IMR-90 (cell line): ENCODE measurements at regions not wholly inside any gene's neighbourhood (a gene's known extent, or its start where the extent isn't known, plus 50 kb on each side); places are given as distances from the start of the nearest gene placed in this dataset.

ENCODE experiments used
- ATAC-seq: fragments of 200-7000 bp; cut with Tn5 transposase; 2 replicates; pipeline ENCODE4 v1.9.1; 2020; ENCODE audit warnings: low read depth, mild to moderate bottlenecking, moderate library complexity
- BruUV-seq: library from RNA; stranded (reverse); fragments of 400-500 nt; replicated peaks from 2 replicates; lab custom pipeline; 2021; lab: Mats Ljungman, UMichigan
- CTCF ChIA-PET: fragments of 300-600 bp; formaldehyde crosslinking; extraction: SDS; loops from one replicate; lab custom pipeline; 2021; ENCODE audit warnings: antibody characterized with exemption; lab: Yijun Ruan, JAX
- POLR2A ChIA-PET: fragments of 300-600 bp; sonication (Branson Sonifier 250); formaldehyde crosslinking; loops from one replicate; lab custom pipeline; 2022; ENCODE audit warnings: antibody characterized with exemption; ENCODE audit not compliant: unreplicated experiment; lab: Charles Lee
- DNase-seq: peaks from one replicate; pipeline ENCODE4 v3.0.0; 2013
- H2AFZ ChIP-seq: replicated peaks from 2 replicates; pipeline ENCODE3; 2013; ENCODE audit warnings: low read length, mild to moderate bottlenecking; ENCODE audit not compliant: poor library complexity
- H2AK5ac ChIP-seq: 2 replicates; pipeline ENCODE4 v1.6.1; 2013; ENCODE audit warnings: low read depth, low read length, inconsistent platforms
- H2AK9ac ChIP-seq: replicated peaks from 2 replicates; pipeline ENCODE3; 2013; ENCODE audit warnings: mild to moderate bottlenecking, low read depth, low read length, moderate library complexity; ENCODE audit not compliant: poor library complexity
- H2BK120ac ChIP-seq: 2 replicates; pipeline ENCODE4 v1.6.1; 2013; ENCODE audit warnings: low read depth, low read length, inconsistent platforms
- H2BK15ac ChIP-seq: 3 replicates; pipeline ENCODE4 v1.6.1; 2013; ENCODE audit warnings: low read depth, low read length, inconsistent platforms
- H2BK20ac ChIP-seq: 2 replicates; pipeline ENCODE4 v1.6.1; 2013; ENCODE audit warnings: low read depth, mild to moderate bottlenecking, inconsistent platforms, low read length, moderate library complexity
- H2BK5ac ChIP-seq: 2 replicates; pipeline ENCODE4 v1.6.1; 2013; ENCODE audit warnings: mild to moderate bottlenecking, low read depth, low read length, inconsistent platforms; ENCODE audit not compliant: poor library complexity, severe bottlenecking
- H3K14ac ChIP-seq: replicated peaks from 2 replicates; pipeline ENCODE4 v1.6.1; 2013; ENCODE audit warnings: low read depth, low read length, inconsistent platforms
- H3K18ac ChIP-seq: 2 replicates; pipeline ENCODE4 v1.6.1; 2013; ENCODE audit warnings: low read depth, low read length, control low read depth
- H3K23ac ChIP-seq: 2 replicates; pipeline ENCODE4 v1.6.1; 2013; ENCODE audit warnings: low read depth, low read length, inconsistent platforms
- H3K27ac ChIP-seq: 2 replicates; pipeline ENCODE4 v1.5.1; 2013; ENCODE audit warnings: mild to moderate bottlenecking, control low read depth, low read length; ENCODE audit not compliant: insufficient read depth
- H3K27me3 ChIP-seq: 2 replicates; pipeline ENCODE4 v1.6.1; 2013; ENCODE audit warnings: low read length; ENCODE audit not compliant: control insufficient read depth, insufficient read depth
- H3K36me3 ChIP-seq: 2 replicates; pipeline ENCODE4 v1.6.1; 2013; ENCODE audit warnings: low read length, mixed read lengths; ENCODE audit not compliant: control insufficient read depth, insufficient read depth
- H3K4ac ChIP-seq: 2 replicates; pipeline ENCODE4 v1.6.1; 2013; ENCODE audit warnings: low read depth, low read length, inconsistent platforms
- H3K4me1 ChIP-seq: 2 replicates; pipeline ENCODE4 v1.6.1; 2013; ENCODE audit warnings: low read length, mixed read lengths; ENCODE audit not compliant: control insufficient read depth, insufficient read depth
- H3K4me2 ChIP-seq: 2 replicates; pipeline ENCODE4 v1.6.1; 2013; ENCODE audit warnings: low read depth, mild to moderate bottlenecking, control low read depth, low read length, moderate library complexity
- H3K4me3 ChIP-seq: 2 replicates; pipeline ENCODE4 v1.5.1; 2013; ENCODE audit warnings: low read depth, mild to moderate bottlenecking, control low read depth, low read length, moderate library complexity; ENCODE audit not compliant: insufficient read depth
- H3K56ac ChIP-seq: 2 replicates; pipeline ENCODE4 v1.6.1; 2013; ENCODE audit warnings: low read length, inconsistent platforms; ENCODE audit not compliant: insufficient read depth; ENCODE audit errors: extremely low read depth
- H3K79me1 ChIP-seq, 2 experiments: 2 replicates each; pipeline ENCODE4 v1.6.1; 2013; ENCODE audit warnings: low read length in 2 of 2, inconsistent platforms in 1 of 2, low read depth in 1 of 2
- H3K9ac ChIP-seq: 2 replicates; pipeline ENCODE4 v1.6.1; 2013; ENCODE audit warnings: low read depth, low read length, control low read depth
- H3K9me1 ChIP-seq: 2 replicates; pipeline ENCODE4 v1.6.1; 2013; ENCODE audit warnings: low read length, inconsistent platforms; ENCODE audit not compliant: insufficient read depth
- H3K9me3 ChIP-seq: 2 replicates; pipeline ENCODE4 v1.6.1; 2013; ENCODE audit warnings: low read length; ENCODE audit not compliant: control insufficient read depth, insufficient read depth
- H4K20me1 ChIP-seq: 2 replicates; pipeline ENCODE4 v1.6.1; 2013; ENCODE audit warnings: low read length, inconsistent platforms; ENCODE audit not compliant: insufficient read depth
- H4K5ac ChIP-seq: 2 replicates; pipeline ENCODE4 v1.6.1; 2013; ENCODE audit warnings: mild to moderate bottlenecking, low read depth, low read length, control low read depth
- H4K8ac ChIP-seq, 2 experiments: 2 replicates each; pipeline ENCODE4 v1.6.1; 2013; ENCODE audit warnings: low read depth in 2 of 2, low read length in 2 of 2, control low read depth in 1 of 2, inconsistent platforms in 1 of 2
- H4K91ac ChIP-seq: 2 replicates; pipeline ENCODE4 v1.6.1; 2013; ENCODE audit warnings: low read depth, low read length, inconsistent platforms; ENCODE audit not compliant: insufficient read depth
- BHLHE40 ChIP-seq: fragments of 150-350 bp; IDR thresholded peaks from 2 replicates; pipeline ENCODE4 v1.6.1; 2016; ENCODE audit warnings: mild to moderate bottlenecking, low read depth, low read length
- CEBPB ChIP-seq: IDR thresholded peaks from 2 replicates; pipeline ENCODE4 v1.6.1; 2012; ENCODE audit warnings: low read depth, low read length, improper control_type of control experiment
- FOS ChIP-seq: fragments of 150-350 bp; IDR thresholded peaks from 2 replicates; pipeline ENCODE4 v1.6.1; 2016; ENCODE audit warnings: low read depth, low read length
- MAFK ChIP-seq: IDR thresholded peaks from 2 replicates; pipeline ENCODE4 v1.6.1; 2012; ENCODE audit warnings: low read depth, low read length, improper control_type of control experiment
- MXI1 ChIP-seq: IDR thresholded peaks from 2 replicates; pipeline ENCODE4 v1.6.1; 2012; ENCODE audit warnings: low read depth, mild to moderate bottlenecking, low read length, moderate library complexity, borderline replicate concordance
- NFE2L2 ChIP-seq: fragments of 150-350 bp; IDR thresholded peaks from 2 replicates; pipeline ENCODE4 v1.6.1; 2016; ENCODE audit warnings: low read depth, mild to moderate bottlenecking, low read length
- POLR2A ChIP-seq: IDR thresholded peaks from 2 replicates; pipeline ENCODE4 v1.6.1; 2012; ENCODE audit warnings: mild to moderate bottlenecking, low read depth, low read length
- RAD21 ChIP-seq: IDR thresholded peaks from 2 replicates; pipeline ENCODE4 v1.6.1; 2012; ENCODE audit warnings: low read length, improper control_type of control experiment
- RCOR1 ChIP-seq: IDR thresholded peaks from 2 replicates; pipeline ENCODE4 v1.6.1; 2012; ENCODE audit warnings: mild to moderate bottlenecking, low read length, improper control_type of control experiment; ENCODE audit not compliant: insufficient replicate concordance
- RFX5 ChIP-seq: IDR thresholded peaks from 2 replicates; pipeline ENCODE4 v1.8.0; 2012; ENCODE audit warnings: low read depth, mild to moderate bottlenecking, low read length, moderate library complexity
- WGBS, 2 experiments: methylation state at CpG; one replicate each; pipeline versions ENCODE4 v1.1.5 to v1.1.7; 2013; ENCODE audit warnings: missing lambda C conversion rate in 2 of 2; ENCODE audit not compliant: insufficient read length in 1 of 2; ENCODE audit errors: extremely low coverage in 2 of 2; 5-methylcytosine and 5-hydroxymethylcytosine counted together
- dilution Hi-C: fragments of 300-500 bp; cut with HindIII; formaldehyde crosslinking; loops from one replicate; pipeline ENCODE4 v1.14.3; 2018; ENCODE audit warnings: low sequenced_read_pairs; ENCODE audit not compliant: unreplicated experiment
- in situ Hi-C: fragments of 300-500 bp; cut with MboI; formaldehyde crosslinking; loops from 3 replicates; pipeline ENCODE4 v1.14.3; 2019; ENCODE audit warnings: low sequenced_read_pairs, inconsistent platforms, mixed read lengths
- intact Hi-C: fragments of 100-400 bp; cut with micrococcal nuclease; formaldehyde crosslinking; loops from 2 replicates; pipeline ENCODE4 v1.10.0; 2022
- TF ChIP-seq, protein P1 (sequence below): fragments of 150-350 bp; IDR thresholded peaks from 2 replicates; pipeline ENCODE4 v1.6.1; 2016; ENCODE audit warnings: low read depth, mild to moderate bottlenecking, low read length, moderate library complexity, borderline replicate concordance
- TF ChIP-seq, protein P2 (sequence below): conservative IDR thresholded peaks from 2 replicates; pipeline ENCODE4 v1.5.1; 2012; ENCODE audit warnings: mild to moderate bottlenecking, low read depth, low read length, improper control_type of control experiment

DNA sequence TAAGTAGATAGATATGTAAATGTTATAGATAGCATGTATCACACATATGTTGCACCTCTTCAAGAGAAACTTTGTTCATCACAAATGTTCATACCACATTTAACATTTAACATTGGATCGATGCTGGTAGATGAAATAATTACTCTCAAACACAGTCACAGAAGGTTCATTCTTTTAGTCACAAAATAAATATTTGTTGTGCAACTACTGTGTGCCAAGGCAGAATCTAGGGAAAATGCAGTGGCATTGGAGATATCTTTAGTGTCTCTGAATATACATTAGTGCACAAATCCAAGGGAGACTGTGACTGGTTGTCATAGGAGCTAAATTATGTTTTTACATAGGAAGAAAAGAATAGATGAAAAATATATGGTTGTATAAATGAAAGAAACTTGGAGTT is 535.7 kb downstream of the BRINP3 start:
- no peak for TF ChIP-seq POLR2A
- no peak for TF ChIP-seq MXI1
- no peak for TF ChIP-seq RAD21
- no peak for TF ChIP-seq CEBPB
- no peak for TF ChIP-seq MAFK
- no peak for TF ChIP-seq RFX5
- TF ChIP-seq, protein P1, sequence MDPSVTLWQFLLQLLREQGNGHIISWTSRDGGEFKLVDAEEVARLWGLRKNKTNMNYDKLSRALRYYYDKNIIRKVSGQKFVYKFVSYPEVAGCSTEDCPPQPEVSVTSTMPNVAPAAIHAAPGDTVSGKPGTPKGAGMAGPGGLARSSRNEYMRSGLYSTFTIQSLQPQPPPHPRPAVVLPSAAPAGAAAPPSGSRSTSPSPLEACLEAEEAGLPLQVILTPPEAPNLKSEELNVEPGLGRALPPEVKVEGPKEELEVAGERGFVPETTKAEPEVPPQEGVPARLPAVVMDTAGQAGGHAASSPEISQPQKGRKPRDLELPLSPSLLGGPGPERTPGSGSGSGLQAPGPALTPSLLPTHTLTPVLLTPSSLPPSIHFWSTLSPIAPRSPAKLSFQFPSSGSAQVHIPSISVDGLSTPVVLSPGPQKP: no peak
- TF ChIP-seq, protein P2, sequence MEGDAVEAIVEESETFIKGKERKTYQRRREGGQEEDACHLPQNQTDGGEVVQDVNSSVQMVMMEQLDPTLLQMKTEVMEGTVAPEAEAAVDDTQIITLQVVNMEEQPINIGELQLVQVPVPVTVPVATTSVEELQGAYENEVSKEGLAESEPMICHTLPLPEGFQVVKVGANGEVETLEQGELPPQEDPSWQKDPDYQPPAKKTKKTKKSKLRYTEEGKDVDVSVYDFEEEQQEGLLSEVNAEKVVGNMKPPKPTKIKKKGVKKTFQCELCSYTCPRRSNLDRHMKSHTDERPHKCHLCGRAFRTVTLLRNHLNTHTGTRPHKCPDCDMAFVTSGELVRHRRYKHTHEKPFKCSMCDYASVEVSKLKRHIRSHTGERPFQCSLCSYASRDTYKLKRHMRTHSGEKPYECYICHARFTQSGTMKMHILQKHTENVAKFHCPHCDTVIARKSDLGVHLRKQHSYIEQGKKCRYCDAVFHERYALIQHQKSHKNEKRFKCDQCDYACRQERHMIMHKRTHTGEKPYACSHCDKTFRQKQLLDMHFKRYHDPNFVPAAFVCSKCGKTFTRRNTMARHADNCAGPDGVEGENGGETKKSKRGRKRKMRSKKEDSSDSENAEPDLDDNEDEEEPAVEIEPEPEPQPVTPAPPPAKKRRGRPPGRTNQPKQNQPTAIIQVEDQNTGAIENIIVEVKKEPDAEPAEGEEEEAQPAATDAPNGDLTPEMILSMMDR: no peak
- TF ChIP-seq BHLHE40: no peak
- no peak for TF ChIP-seq FOS
- TF ChIP-seq RCOR1: no peak
- no peak for TF ChIP-seq NFE2L2
- no peak overlapping the region for H2BK5ac ChIP-seq
- BruUV-seq: no TSS peak
- H3K9ac ChIP-seq: no peak overlapping the region
- H3K4ac ChIP-seq: no peak overlapping the region
- H3K9me1 ChIP-seq: no peaks in the 10 kb centered on the region
- no peak overlapping the region for H2BK120ac ChIP-seq
- H3K36me3 ChIP-seq: no peaks in the 10 kb centered on the region
- no peak overlapping the region for H3K18ac ChIP-seq
- intact Hi-C loops: no loop called here
- no peak overlapping the region for H3K56ac ChIP-seq
- no peaks in the 10 kb centered on the region for H3K4me1 ChIP-seq
- ChIA-PET POLR2A (no interaction called here), CTCF (no interaction called here)
- H4K20me1 ChIP-seq: no peaks in the 10 kb centered on the region
- no peak overlapping the region for H2AFZ ChIP-seq
- H4K8ac ChIP-seq: no peak overlapping the region
- DNase-seq: no peak
- ATAC-seq: no peak
- in situ Hi-C loops: no loop called here
- H2BK20ac ChIP-seq: no peak overlapping the region
- no peak overlapping the region for H3K4me3 ChIP-seq
- H2AK9ac ChIP-seq: no peak overlapping the region
- H3K23ac ChIP-seq: no peak overlapping the region
- no peak overlapping the region for H2AK5ac ChIP-seq
- no peaks in the 10 kb centered on the region for H3K79me1 ChIP-seq
- no peak overlapping the region for H2BK15ac ChIP-seq
- no CpG with 5 or more reads among the region's 1 CpG for WGBS, 2 experiments
- no peak overlapping the region for H4K5ac ChIP-seq
- no peak overlapping the region for H4K91ac ChIP-seq
- no peak overlapping the region for H3K14ac ChIP-seq
- H3K27ac ChIP-seq: no peak overlapping the region
- no peak overlapping the region for H3K4me2 ChIP-seq
- dilution Hi-C loops: no loop called here
- no peaks in the 10 kb centered on the region for H3K27me3 ChIP-seq
- H3K9me3 ChIP-seq: no peaks in the 10 kb centered on the region
